T47D (cell line): ENCODE measurements at regions not wholly inside any gene's neighbourhood (a gene's known extent, or its start where the extent isn't known, plus 50 kb on each side); places are given as distances from the start of the nearest gene placed in this dataset.

Experiments
- DNase-seq, 2 experiments: peaks; one replicate each; pipeline versions ENCODE4 v3.0.0 to v3.0.0-alpha.2; 2011 to 2012; ENCODE audit warnings: low read depth in 1 of 2, low spot score in 1 of 2
- JUND ChIP-seq: IDR thresholded peaks from 2 replicates; pipeline ENCODE4 v1.6.1; 2012; ENCODE audit warnings: low read depth
- in situ Hi-C: cut with HindIII; loops from 2 replicates; pipeline ENCODE4 v1.10.0; 2016; ENCODE audit warnings: low sequenced_read_pairs, low pct_unique_long_range_greater_than_20kb

- in situ Hi-C loops: no loop called here
- no peak for DNase-seq
- TF ChIP-seq JUND: no peak
Measured at GRCh38 chr2:137801228-137801627, 163.0 kb upstream of the HNMT start.

- TF ChIP-seq JUND: no peak
- no peak for DNase-seq
- in situ Hi-C loops: no loop called here
Measured at GRCh38 chr2:137802038-137802437, 162.2 kb upstream of the HNMT start.

- DNase-seq: no peak
- in situ Hi-C loops: no loop called here
- TF ChIP-seq JUND: no peak
Measured at GRCh38 chr2:137806068-137806805, 158.0 kb upstream of the HNMT start.

DNA sequence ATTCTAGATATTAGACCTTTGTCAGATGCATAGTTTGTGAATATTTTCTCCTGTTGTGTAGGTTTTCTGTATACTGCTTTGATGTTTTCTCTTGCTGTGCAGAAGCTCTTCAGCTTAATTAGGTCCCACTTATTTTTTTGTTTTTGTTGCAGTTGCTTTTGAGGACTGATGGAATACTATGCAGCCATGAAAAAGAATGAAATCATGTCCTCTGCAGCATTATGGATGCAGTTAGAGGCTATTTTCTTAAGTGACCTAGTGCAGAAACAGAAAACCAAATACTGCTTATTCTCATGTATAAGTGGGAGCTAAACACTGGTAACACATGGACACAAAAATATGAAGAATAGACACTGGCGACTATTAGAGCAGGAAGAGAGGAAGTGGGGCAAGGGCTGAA, 155.0 kb upstream of the HNMT start:
- in situ Hi-C loops: no loop called here
- TF ChIP-seq JUND: no peak
- no peak for DNase-seq

DNA sequence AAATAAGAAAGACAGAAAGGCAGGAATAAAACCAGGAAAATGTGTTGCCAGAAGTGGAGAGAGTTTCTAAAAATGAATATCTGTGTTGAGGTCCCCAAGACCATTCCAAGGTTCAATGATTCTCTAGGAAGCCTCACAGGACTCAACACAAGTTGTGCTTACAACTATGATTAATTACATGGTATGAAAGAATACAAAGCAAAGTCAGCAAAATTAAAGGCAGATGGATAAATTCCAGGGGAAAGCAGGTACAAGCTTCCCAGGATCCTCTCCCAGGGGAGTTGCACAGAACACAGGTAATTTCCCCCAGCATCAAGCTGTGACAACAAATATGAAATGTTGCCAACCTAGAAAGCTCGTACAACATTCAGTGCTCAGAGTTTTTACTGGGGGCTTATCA, 154.4 kb upstream of the HNMT start:
- in situ Hi-C loops: no loop called here
- TF ChIP-seq JUND: no peak
- DNase-seq: no peak

DNA sequence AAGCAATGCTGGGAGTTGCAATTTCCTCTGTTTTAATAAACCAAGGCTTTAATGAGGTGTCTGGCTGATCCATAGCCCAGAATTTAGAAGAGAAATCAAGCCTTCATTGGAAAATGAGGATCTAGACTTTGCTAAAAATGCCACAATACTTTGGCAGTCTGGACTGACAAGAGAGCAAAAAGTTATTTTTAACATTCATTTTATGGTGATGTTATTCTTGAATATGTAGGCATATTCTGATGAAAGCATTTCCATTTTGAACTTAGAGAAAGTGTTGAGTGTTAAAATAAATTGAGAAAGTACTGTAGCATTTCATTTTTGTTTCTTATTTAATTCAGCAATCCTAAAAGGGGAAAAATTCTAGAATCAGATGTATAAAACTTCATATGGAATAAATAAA, 151.8 kb upstream of the HNMT start:
- in situ Hi-C loops: no loop called here
- no peak for DNase-seq
- no peak for TF ChIP-seq JUND

GRCh38 chr2:137813176-137813575, 151.1 kb upstream of the HNMT start:
- in situ Hi-C loops: no loop called here
- no peak for TF ChIP-seq JUND
- no peak for DNase-seq

- TF ChIP-seq JUND: no peak
- no peak for DNase-seq
- in situ Hi-C loops: no loop called here
Measured at GRCh38 chr2:137817058-137817457, 147.2 kb upstream of the HNMT start.

- no peak for TF ChIP-seq JUND
- in situ Hi-C loops: no loop called here
- no peak for DNase-seq
Measured at GRCh38 chr2:137823196-137823595, 141.1 kb upstream of the HNMT start.

- in situ Hi-C loops: no loop called here
- TF ChIP-seq JUND: no peak
- no peak for DNase-seq
Measured at GRCh38 chr2:137824501-137824900, 139.8 kb upstream of the HNMT start.

GRCh38 chr2:137826373-137827372, 137.6 kb upstream of the HNMT start:
- no peak for TF ChIP-seq JUND
- no peak for DNase-seq
- in situ Hi-C loops: no loop called here

DNA sequence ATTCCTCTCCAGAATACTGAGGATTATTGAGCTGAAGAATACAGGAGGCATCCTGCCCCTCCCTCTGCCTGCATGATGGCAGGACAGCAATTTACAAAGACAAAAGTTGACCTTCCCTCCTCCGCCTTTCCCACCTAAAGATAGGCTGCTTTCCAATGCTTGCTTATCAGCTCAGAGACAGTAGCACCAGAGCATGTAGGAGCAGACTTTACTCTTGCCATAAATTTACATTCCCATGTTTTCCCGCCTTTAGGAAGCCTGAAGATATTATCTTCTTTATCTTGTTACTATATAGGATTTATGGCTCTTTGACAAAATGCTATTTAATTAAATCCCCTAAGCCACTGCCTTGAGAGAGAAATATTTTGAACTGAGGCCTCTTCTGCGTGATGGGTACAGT, 135.6 kb upstream of the HNMT start:
- TF ChIP-seq JUND: no peak
- in situ Hi-C loops: no loop called here
- DNase-seq: no peak

DNA sequence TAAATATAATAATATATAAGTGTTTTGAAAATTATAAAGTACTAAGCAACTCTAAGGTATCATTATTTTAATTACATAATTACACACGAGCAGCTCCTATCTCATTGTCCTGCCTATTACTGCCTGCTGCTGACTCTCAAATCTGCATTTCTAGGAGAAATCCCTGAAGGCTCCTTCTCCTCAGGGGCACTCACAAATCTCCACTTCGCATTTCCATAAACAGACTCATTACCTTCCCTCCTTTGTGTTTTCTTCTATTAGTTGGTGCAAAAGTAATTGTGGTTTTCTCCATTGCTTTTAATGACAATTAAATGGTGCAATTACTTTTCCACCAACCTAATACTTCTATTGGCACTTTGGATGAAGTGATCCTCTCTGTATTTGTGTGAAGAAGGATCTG, 135.0 kb upstream of the HNMT start:
- in situ Hi-C loops: no loop called here
- DNase-seq: no peak
- TF ChIP-seq JUND: no peak
